H1 (cell line): ENCODE measurements at regions not wholly inside any gene's neighbourhood (a gene's known extent, or its start where the extent isn't known, plus 50 kb on each side); places are given as distances from the start of the nearest gene placed in this dataset.

Experiments used
- MAFK ChIP-seq: IDR thresholded peaks from 2 replicates; pipeline ENCODE4 v1.6.1; 2012; ENCODE audit warnings: low read depth, mild to moderate bottlenecking, improper control_type of control experiment, low read length
- SRF ChIP-seq: IDR thresholded peaks from 2 replicates; pipeline ENCODE4 v1.6.1; 2011; ENCODE audit warnings: mild to moderate bottlenecking, low read depth, low read length, moderate library complexity
- TAF1 ChIP-seq: IDR thresholded peaks from 2 replicates; pipeline ENCODE4 v1.6.1; 2011; ENCODE audit warnings: mild to moderate bottlenecking, low read depth, low read length
- TBP ChIP-seq: IDR thresholded peaks from 2 replicates; pipeline ENCODE4 v1.6.1; 2011; ENCODE audit warnings: low read depth, low read length, improper control_type of control experiment
- TEAD4 ChIP-seq: IDR thresholded peaks from 2 replicates; pipeline ENCODE4 v1.6.1; 2012; ENCODE audit warnings: low read depth, low read length, inconsistent platforms, mixed read lengths
- TF ChIP-seq, protein P1 (sequence below): fragments of 300-600 bp; sonication (generic); IDR thresholded peaks from 2 replicates; pipeline ENCODE4 v1.7.1; 2012; ENCODE audit warnings: low read length, moderate library complexity, mild to moderate bottlenecking, inconsistent platforms; ENCODE audit not compliant: insufficient replicate concordance
- TF ChIP-seq, protein P2 (sequence below): IDR thresholded peaks from 2 replicates; pipeline ENCODE4 v1.6.1; 2011; ENCODE audit warnings: low read length, improper control_type of control experiment
- TF ChIP-seq, protein P3 (sequence below): IDR thresholded peaks from 2 replicates; pipeline ENCODE4 v1.6.1; 2012; ENCODE audit warnings: inconsistent platforms
- TF ChIP-seq, protein P4 (sequence below): IDR thresholded peaks from 2 replicates; pipeline ENCODE4 v1.6.1; 2011; ENCODE audit warnings: low read depth, mild to moderate bottlenecking, low read length; ENCODE audit not compliant: insufficient read depth

DNA sequence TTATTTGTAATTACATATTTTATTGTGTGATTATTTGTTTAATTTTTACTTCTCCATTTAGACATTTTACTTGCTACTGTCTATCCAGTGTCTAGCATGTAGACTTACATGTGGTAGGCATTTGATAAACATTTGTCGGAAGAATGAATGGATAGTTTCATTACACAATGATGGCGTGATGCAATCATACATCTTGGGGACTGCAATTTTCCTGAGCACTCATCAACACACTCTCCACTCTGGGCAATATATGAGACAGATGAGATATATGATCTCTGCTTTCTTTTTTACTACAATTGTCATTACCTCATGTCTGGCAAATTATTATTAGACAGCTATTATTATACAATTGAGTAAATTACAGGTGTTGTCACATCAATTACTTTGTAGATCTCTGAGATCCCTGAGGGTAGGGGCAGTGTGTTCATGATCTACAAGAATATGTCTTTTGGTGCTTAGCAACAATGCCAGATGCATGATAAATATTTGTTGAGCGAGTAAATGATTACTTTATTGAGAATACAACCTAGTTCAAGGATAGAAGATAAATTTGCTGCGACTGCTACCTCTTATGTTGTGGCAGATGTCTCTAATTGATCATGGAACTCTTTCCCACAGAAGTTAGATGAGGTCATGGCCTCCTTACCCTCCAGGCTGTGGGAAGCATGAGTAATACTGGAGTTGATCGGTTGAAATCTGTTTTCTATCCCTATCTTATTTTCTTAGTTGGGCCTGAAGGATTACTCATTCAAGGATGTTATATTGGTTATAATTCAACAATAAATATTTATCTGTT is 416.0 kb downstream of the LRIG3 start (continued):
- TF ChIP-seq, protein P1, sequence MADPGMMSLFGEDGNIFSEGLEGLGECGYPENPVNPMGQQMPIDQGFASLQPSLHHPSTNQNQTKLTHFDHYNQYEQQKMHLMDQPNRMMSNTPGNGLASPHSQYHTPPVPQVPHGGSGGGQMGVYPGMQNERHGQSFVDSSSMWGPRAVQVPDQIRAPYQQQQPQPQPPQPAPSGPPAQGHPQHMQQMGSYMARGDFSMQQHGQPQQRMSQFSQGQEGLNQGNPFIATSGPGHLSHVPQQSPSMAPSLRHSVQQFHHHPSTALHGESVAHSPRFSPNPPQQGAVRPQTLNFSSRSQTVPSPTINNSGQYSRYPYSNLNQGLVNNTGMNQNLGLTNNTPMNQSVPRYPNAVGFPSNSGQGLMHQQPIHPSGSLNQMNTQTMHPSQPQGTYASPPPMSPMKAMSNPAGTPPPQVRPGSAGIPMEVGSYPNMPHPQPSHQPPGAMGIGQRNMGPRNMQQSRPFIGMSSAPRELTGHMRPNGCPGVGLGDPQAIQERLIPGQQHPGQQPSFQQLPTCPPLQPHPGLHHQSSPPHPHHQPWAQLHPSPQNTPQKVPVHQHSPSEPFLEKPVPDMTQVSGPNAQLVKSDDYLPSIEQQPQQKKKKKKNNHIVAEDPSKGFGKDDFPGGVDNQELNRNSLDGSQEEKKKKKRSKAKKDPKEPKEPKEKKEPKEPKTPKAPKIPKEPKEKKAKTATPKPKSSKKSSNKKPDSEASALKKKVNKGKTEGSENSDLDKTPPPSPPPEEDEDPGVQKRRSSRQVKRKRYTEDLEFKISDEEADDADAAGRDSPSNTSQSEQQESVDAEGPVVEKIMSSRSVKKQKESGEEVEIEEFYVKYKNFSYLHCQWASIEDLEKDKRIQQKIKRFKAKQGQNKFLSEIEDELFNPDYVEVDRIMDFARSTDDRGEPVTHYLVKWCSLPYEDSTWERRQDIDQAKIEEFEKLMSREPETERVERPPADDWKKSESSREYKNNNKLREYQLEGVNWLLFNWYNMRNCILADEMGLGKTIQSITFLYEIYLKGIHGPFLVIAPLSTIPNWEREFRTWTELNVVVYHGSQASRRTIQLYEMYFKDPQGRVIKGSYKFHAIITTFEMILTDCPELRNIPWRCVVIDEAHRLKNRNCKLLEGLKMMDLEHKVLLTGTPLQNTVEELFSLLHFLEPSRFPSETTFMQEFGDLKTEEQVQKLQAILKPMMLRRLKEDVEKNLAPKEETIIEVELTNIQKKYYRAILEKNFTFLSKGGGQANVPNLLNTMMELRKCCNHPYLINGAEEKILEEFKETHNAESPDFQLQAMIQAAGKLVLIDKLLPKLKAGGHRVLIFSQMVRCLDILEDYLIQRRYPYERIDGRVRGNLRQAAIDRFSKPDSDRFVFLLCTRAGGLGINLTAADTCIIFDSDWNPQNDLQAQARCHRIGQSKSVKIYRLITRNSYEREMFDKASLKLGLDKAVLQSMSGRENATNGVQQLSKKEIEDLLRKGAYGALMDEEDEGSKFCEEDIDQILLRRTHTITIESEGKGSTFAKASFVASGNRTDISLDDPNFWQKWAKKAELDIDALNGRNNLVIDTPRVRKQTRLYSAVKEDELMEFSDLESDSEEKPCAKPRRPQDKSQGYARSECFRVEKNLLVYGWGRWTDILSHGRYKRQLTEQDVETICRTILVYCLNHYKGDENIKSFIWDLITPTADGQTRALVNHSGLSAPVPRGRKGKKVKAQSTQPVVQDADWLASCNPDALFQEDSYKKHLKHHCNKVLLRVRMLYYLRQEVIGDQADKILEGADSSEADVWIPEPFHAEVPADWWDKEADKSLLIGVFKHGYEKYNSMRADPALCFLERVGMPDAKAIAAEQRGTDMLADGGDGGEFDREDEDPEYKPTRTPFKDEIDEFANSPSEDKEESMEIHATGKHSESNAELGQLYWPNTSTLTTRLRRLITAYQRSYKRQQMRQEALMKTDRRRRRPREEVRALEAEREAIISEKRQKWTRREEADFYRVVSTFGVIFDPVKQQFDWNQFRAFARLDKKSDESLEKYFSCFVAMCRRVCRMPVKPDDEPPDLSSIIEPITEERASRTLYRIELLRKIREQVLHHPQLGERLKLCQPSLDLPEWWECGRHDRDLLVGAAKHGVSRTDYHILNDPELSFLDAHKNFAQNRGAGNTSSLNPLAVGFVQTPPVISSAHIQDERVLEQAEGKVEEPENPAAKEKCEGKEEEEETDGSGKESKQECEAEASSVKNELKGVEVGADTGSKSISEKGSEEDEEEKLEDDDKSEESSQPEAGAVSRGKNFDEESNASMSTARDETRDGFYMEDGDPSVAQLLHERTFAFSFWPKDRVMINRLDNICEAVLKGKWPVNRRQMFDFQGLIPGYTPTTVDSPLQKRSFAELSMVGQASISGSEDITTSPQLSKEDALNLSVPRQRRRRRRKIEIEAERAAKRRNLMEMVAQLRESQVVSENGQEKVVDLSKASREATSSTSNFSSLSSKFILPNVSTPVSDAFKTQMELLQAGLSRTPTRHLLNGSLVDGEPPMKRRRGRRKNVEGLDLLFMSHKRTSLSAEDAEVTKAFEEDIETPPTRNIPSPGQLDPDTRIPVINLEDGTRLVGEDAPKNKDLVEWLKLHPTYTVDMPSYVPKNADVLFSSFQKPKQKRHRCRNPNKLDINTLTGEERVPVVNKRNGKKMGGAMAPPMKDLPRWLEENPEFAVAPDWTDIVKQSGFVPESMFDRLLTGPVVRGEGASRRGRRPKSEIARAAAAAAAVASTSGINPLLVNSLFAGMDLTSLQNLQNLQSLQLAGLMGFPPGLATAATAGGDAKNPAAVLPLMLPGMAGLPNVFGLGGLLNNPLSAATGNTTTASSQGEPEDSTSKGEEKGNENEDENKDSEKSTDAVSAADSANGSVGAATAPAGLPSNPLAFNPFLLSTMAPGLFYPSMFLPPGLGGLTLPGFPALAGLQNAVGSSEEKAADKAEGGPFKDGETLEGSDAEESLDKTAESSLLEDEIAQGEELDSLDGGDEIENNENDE = no peak
- TF ChIP-seq, protein P2, sequence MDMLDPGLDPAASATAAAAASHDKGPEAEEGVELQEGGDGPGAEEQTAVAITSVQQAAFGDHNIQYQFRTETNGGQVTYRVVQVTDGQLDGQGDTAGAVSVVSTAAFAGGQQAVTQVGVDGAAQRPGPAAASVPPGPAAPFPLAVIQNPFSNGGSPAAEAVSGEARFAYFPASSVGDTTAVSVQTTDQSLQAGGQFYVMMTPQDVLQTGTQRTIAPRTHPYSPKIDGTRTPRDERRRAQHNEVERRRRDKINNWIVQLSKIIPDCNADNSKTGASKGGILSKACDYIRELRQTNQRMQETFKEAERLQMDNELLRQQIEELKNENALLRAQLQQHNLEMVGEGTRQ = no peak
- TF ChIP-seq, protein P3, sequence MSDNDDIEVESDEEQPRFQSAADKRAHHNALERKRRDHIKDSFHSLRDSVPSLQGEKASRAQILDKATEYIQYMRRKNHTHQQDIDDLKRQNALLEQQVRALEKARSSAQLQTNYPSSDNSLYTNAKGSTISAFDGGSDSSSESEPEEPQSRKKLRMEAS = no peak
- TF ChIP-seq TBP = no peak
- TF ChIP-seq MAFK = no peak
- no peak for TF ChIP-seq TEAD4
- TF ChIP-seq TAF1 = no peak
- TF ChIP-seq, protein P4, sequence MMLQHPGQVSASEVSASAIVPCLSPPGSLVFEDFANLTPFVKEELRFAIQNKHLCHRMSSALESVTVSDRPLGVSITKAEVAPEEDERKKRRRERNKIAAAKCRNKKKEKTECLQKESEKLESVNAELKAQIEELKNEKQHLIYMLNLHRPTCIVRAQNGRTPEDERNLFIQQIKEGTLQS = no peak
- no peak for TF ChIP-seq SRF
